BJ (cell line): ENCODE measurements at regions not wholly inside any gene's neighbourhood (a gene's known extent, or its start where the extent isn't known, plus 50 kb on each side); places are given as distances from the start of the nearest gene placed in this dataset.
"Not testable (repeated sequence)": the region's sequence is repeated elsewhere in the genome, so short reads cannot be mapped to it uniquely, and the experiment has no call there.

Experiments
- CTCF ChIA-PET: fragments of 350-600 bp; formaldehyde crosslinking; extraction: SDS; loops from one replicate; lab custom pipeline; 2021; ENCODE audit warnings: antibody characterized with exemption, inconsistent platforms; lab: Yijun Ruan, JAX
- POLR2A ChIA-PET: fragments of 300-600 bp; sonication (Branson Sonifier 250); formaldehyde crosslinking; extraction: SDS; loops from one replicate; lab custom pipeline; 2021; ENCODE audit warnings: antibody characterized with exemption; lab: Charles Lee
- DNase-seq: peaks from one replicate; pipeline ENCODE4 v3.0.0-alpha.2; 2011; ENCODE audit warnings: low read depth
- H3K27me3 ChIP-seq: 2 replicates; pipeline ENCODE4 v1.6.0; 2011; ENCODE audit warnings: low read length; ENCODE audit not compliant: control insufficient read depth, insufficient read depth
- H3K36me3 ChIP-seq: 2 replicates; pipeline ENCODE4 v1.5.1; 2011; ENCODE audit warnings: low read length; ENCODE audit not compliant: control insufficient read depth, insufficient read depth
- H3K4me3 ChIP-seq: 2 replicates; pipeline ENCODE4 v1.5.1; 2011; ENCODE audit warnings: low read depth, mild to moderate bottlenecking, control low read depth, low read length
- TF ChIP-seq, protein P1 (sequence below): IDR thresholded peaks from 2 replicates; pipeline ENCODE4 v1.5.1; 2011; ENCODE audit warnings: low read depth, mild to moderate bottlenecking, control low read depth, inconsistent platforms, low read length, moderate library complexity; ENCODE audit not compliant: insufficient read depth

DNA sequence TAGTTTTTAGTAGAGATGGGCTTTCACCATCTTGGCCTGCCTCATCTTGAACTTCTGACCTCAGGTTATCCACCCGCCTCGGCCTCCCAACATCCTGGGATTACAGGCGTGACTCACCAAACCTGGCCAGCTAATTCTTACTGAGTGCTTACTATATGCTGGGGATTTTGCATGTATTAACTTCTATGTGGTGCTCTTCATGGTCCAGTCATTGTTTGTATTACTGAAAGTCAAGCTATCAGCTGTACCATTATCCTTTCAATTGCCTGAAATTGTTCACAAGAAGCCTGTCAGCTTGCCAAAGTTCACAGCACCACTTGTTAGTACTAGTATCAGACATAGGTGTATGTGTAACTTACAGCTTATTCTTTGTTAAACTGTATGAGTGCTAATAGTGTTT, 1272.1 kb downstream of the ARAP2 start:
- no peak overlapping the region for H3K4me3 ChIP-seq
- no peaks in the 10 kb centered on the region for H3K36me3 ChIP-seq
- ChIA-PET CTCF (no interaction called here), POLR2A (no interaction called here)
- no peak for DNase-seq
- no peaks in the 10 kb centered on the region for H3K27me3 ChIP-seq
- TF ChIP-seq, protein P1, sequence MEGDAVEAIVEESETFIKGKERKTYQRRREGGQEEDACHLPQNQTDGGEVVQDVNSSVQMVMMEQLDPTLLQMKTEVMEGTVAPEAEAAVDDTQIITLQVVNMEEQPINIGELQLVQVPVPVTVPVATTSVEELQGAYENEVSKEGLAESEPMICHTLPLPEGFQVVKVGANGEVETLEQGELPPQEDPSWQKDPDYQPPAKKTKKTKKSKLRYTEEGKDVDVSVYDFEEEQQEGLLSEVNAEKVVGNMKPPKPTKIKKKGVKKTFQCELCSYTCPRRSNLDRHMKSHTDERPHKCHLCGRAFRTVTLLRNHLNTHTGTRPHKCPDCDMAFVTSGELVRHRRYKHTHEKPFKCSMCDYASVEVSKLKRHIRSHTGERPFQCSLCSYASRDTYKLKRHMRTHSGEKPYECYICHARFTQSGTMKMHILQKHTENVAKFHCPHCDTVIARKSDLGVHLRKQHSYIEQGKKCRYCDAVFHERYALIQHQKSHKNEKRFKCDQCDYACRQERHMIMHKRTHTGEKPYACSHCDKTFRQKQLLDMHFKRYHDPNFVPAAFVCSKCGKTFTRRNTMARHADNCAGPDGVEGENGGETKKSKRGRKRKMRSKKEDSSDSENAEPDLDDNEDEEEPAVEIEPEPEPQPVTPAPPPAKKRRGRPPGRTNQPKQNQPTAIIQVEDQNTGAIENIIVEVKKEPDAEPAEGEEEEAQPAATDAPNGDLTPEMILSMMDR: no peak

DNA sequence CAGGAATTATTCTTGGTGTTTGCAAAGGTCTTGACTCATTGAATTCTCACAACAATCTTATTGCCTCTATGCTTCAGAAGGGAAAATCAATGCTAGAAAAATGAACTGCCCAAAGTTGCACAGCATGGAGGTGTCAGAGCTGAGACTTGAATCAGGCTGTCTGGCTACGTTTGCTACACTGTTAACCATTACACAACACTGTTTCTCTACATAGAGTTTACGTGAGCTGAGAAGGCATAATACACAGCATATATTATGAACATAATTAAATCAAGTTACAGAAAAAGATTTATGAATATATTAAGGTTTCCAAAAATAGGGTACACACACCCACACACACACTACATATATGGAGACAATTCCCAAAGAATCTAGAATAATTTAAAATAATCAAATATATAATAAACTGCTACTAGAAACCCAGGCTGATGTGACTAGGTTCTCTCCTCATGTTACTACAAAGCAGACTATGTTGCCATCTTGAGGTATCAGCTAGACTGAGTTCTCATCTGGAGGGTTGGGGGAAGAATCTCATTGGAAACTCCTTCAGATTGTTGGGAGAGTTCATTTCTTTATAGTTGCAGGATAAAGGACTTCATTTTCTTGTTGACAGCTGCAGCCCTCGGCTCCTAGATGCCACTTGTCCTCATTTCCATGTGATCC, 1270.5 kb downstream of the ARAP2 start:
- no peaks in the 10 kb centered on the region for H3K27me3 ChIP-seq
- TF ChIP-seq, protein P1: no peak
- POLR2A ChIA-PET: no interaction called here
- no peaks in the 10 kb centered on the region for H3K36me3 ChIP-seq
- CTCF ChIA-PET: no interaction called here
- no peak for DNase-seq
- H3K4me3 ChIP-seq: no peak overlapping the region

DNA sequence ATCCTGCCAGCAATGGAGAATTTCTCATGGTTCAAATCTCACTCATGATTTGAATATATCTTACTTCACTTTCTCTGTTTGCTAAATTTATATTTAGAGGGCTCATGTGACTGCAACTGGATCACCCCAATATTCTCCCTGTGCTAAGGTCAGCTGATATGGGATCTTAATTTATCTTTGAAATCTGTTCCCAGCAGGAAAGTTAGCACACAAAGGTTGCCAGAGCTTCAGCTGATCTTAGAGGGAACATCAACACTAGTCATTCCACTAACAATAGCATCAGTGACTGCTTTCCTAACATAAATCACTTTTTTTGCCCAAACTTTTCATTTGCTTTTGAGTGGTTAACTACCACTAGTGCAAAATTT, 1270.0 kb downstream of the ARAP2 start:
- TF ChIP-seq, protein P1: no peak
- no peak for DNase-seq
- Histone ChIP-seq H3K36me3 (no peaks in the 10 kb centered on the region), H3K4me3 (no peak overlapping the region), H3K27me3 (no peaks in the 10 kb centered on the region)
- ChIA-PET POLR2A (no interaction called here), CTCF (no interaction called here)

DNA sequence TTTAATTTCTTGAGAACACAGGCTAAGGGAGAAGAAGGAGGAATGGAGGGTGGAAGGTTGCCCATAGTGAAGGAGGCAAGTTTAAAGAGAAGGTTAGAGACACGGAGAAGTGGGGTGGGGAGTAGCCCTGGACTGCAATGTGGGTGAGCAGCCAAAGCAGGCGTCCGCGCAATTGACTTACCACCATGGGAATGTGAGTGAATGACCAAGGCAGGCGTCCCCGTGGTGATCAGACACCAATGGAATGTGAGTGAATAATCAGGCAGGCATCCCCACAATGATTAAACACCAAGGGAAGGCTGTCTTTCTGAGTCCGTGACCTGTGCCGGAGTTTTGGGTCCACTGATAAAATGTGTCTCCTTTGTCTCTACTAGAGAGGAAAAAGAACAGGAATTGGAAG, 1223.1 kb downstream of the ARAP2 start:
- H3K27me3 ChIP-seq, DNase-seq, H3K36me3 ChIP-seq, POLR2A ChIA-PET, H3K4me3 ChIP-seq, CTCF ChIA-PET: not testable (repeated sequence)

DNA sequence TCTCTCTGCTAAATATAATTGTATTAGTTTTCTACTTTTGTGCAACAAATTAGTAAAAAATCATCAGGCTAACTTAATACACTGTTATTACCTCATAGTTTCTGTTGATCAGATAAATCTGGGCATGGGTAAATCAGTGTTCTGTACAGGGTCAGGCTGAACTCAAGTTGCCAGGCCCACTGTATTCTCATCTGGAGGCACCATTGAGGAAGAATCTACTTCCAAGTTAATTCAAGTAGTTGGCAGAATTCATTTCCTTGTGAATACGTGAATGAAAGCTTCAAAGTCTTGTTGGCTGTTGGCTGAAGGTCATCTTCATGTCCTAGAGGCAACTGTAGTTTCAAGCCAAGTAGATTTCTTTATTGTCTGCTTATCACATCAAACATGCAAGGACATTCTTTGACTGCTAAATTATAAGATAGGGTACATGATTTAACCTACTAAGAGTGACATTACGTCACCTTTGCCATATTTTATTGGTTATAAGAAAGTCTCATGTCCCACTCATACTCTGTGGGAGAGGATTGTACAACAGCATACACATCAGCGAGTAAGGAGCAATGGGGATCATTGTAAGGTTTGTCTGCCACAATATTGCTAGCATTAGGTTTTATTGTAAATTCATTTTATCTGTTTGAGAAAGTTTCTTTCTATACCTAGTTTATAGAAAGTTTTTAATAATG, 1219.0 kb downstream of the ARAP2 start:
- Histone ChIP-seq H3K36me3 (no peaks in the 10 kb centered on the region), H3K4me3 (no peak overlapping the region), H3K27me3 (no peaks in the 10 kb centered on the region)
- ChIA-PET CTCF (no interaction called here), POLR2A (no interaction called here)
- TF ChIP-seq, protein P1: no peak
- no peak for DNase-seq
